GM04503 (cell line): ENCODE measurements at regions not wholly inside any gene's neighbourhood (a gene's known extent, or its start where the extent isn't known, plus 50 kb on each side); places are given as distances from the start of the nearest gene placed in this dataset.
A peak's percentile ranks its signal among the peaks of the same experiment; 100 is the strongest.

Experiments
- DNase-seq: peaks from one replicate; pipeline ENCODE4 v3.0.0-alpha.2; 2012; ENCODE audit warnings: low read depth

DNA sequence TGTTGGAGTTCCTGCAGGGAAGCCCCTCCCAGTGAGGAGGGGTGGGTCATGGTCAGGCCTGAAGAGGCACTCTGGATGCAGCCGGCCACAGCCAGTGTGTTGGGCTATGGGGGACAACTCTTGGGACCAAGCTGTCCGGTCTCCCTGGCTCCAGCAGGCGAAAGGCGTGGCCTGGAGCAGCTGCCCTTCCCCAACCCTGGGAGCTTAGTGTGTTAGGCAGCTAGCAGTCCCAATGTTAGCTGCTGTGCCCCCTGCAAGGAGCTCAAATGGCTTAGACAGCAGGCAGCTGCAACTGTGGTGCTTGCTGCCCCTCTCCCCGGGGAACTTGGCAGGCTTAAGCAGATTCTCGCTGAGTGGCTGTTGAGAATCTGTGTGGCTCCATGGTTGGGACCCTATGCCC is 67.5 kb upstream of the ACTBL2 start:
- DNase-seq: no peak

- DNase-seq: no peak
Observed at GRCh38 chr5:57549566-57549965, 67.0 kb upstream of the ACTBL2 start.

- DNase-seq: no peak
Observed at GRCh38 chr5:57540823-57541222, 58.2 kb upstream of the ACTBL2 start.

- DNase-seq: peak; percentile 55
Observed at GRCh38 chr5:57539281-57539701, 56.7 kb upstream of the ACTBL2 start.

GRCh38 chr5:57538341-57538955 is 55.8 kb upstream of the ACTBL2 start:
- DNase-seq: peak; percentile 70

GRCh38 chr5:57537811-57538210 is 55.2 kb upstream of the ACTBL2 start:
- no peak for DNase-seq

- peak; percentile 8 for DNase-seq
Observed at GRCh38 chr5:57532513-57533497, 50.2 kb upstream of the ACTBL2 start.
